HFFc6 (cell line): ENCODE measurements at regions not wholly inside any gene's neighbourhood (a gene's known extent, or its start where the extent isn't known, plus 50 kb on each side); places are given as distances from the start of the nearest gene placed in this dataset.
"Not testable (repeated sequence)": the region's sequence is repeated elsewhere in the genome, so short reads cannot be mapped to it uniquely, and the experiment has no call there.

Experiments
- DNase-seq: peaks from one replicate; pipeline ENCODE4 v3.0.0-alpha.2; 2018
- H3K27ac Mint-ChIP-seq: 2 replicates; pipeline ENCODE4 v1.8.0; 2020; ENCODE audit warnings: mild to moderate bottlenecking, mixed read lengths
- H3K27me3 Mint-ChIP-seq: 2 replicates; pipeline ENCODE4 v1.8.0; 2021; ENCODE audit warnings: mild to moderate bottlenecking, moderate library complexity, mixed read lengths; ENCODE audit not compliant: insufficient read depth
- H3K36me3 Mint-ChIP-seq: 2 replicates; pipeline ENCODE4 v1.8.0; 2021; ENCODE audit warnings: low read depth, mixed read lengths
- H3K4me1 Mint-ChIP-seq: 2 replicates; pipeline ENCODE4 v1.8.0; 2020; ENCODE audit warnings: low read depth, mixed read lengths
- H3K4me3 Mint-ChIP-seq: 2 replicates; pipeline ENCODE4 v1.8.0; 2020; ENCODE audit warnings: mild to moderate bottlenecking, moderate library complexity, mixed read lengths
- H3K9me3 Mint-ChIP-seq: 2 replicates; pipeline ENCODE4 v1.8.0; 2020; ENCODE audit warnings: mild to moderate bottlenecking, mixed read lengths
- TF ChIP-seq, protein P1 (sequence below): fragments of 200-600 bp; sonication (generic); IDR thresholded peaks from 2 replicates; pipeline ENCODE4 v1.5.0; 2021; ENCODE audit warnings: antibody characterized with exemption, mild to moderate bottlenecking

- Mint-ChIP-seq H3K4me3 (no peak overlapping the region), H3K4me1 (no peaks in the 10 kb centered on the region), H3K27ac (no peak overlapping the region), H3K27me3 (no peaks in the 10 kb centered on the region), H3K9me3 (peaks cover 63% of the 10 kb centered on the region), H3K36me3 (no peaks in the 10 kb centered on the region)
- TF ChIP-seq, protein P1, sequence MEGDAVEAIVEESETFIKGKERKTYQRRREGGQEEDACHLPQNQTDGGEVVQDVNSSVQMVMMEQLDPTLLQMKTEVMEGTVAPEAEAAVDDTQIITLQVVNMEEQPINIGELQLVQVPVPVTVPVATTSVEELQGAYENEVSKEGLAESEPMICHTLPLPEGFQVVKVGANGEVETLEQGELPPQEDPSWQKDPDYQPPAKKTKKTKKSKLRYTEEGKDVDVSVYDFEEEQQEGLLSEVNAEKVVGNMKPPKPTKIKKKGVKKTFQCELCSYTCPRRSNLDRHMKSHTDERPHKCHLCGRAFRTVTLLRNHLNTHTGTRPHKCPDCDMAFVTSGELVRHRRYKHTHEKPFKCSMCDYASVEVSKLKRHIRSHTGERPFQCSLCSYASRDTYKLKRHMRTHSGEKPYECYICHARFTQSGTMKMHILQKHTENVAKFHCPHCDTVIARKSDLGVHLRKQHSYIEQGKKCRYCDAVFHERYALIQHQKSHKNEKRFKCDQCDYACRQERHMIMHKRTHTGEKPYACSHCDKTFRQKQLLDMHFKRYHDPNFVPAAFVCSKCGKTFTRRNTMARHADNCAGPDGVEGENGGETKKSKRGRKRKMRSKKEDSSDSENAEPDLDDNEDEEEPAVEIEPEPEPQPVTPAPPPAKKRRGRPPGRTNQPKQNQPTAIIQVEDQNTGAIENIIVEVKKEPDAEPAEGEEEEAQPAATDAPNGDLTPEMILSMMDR: no peak
- no peak for DNase-seq
Observed at GRCh38 chr3:181484026-181484425, 227.7 kb upstream of the SOX2 start.

DNA sequence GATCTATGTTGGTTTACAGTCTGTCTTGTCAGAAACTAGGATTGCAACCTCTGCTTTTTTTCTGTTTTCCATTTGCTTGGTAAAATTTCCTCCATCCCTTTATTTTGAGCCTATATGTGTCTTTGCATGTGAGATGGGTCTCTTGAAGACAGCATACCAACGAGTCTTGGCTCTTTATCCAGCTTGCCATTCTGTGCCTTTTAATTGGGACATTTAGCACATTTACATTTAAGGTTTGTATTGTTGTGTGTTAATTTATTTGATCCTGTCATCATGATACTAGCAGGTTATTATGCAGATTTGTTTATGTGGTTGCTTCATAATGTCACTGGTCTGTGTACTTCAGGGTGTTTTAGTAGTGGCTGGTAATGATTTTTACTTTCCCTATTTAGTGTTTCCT is 236.6 kb upstream of the SOX2 start:
- H3K36me3 Mint-ChIP-seq: not testable (repeated sequence)

GRCh38 chr3:181470349-181470748 is 241.4 kb upstream of the SOX2 start:
- Mint-ChIP-seq H3K4me3 (no peak overlapping the region), H3K4me1 (no peaks in the 10 kb centered on the region), H3K9me3 (peaks cover 34% of the 10 kb centered on the region), H3K27me3 (no peaks in the 10 kb centered on the region), H3K36me3 (no peaks in the 10 kb centered on the region), H3K27ac (no peak overlapping the region)
- no peak for DNase-seq
- TF ChIP-seq, protein P1: no peak

More for the DNA sequence above, 236.6 kb upstream of the SOX2 start:
- peaks cover 60% of the 10 kb centered on the region for H3K9me3 Mint-ChIP-seq
- not testable (repeated sequence) for DNase-seq, H3K27me3 Mint-ChIP-seq, H3K27ac Mint-ChIP-seq, H3K4me3 Mint-ChIP-seq, H3K4me1 Mint-ChIP-seq

GRCh38 chr3:181464033-181464694 is 247.6 kb upstream of the SOX2 start:
- Mint-ChIP-seq H3K4me3 (no peak overlapping the region), H3K9me3 (peaks cover 25% of the 10 kb centered on the region), H3K4me1 (no peaks in the 10 kb centered on the region), H3K27me3 (no peaks in the 10 kb centered on the region), H3K36me3 (no peaks in the 10 kb centered on the region), H3K27ac (no peak overlapping the region)
- TF ChIP-seq, protein P1: no peak
- DNase-seq: no peak

DNA sequence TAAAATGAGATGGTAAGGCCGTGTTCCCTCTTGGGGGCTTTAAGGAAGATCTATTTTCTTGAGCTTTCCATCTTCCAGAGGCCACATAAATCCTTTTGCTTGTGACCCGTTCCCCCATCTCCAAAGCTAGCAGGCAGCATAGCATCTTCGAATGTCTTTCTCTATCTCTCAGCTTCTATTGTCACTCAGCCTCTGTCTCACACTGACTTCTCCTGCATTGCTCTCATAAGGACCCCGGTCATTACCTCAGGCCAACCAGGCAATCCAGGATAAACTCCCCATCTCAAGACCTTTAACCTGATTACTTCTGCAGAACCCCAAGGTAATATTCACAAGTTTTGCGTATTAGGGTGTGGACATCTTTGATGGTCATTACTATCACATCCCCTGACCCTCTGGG is 250.3 kb upstream of the SOX2 start:
- Mint-ChIP-seq H3K4me1 (no peaks in the 10 kb centered on the region), H3K9me3 (peaks cover 23% of the 10 kb centered on the region), H3K36me3 (no peaks in the 10 kb centered on the region), H3K4me3 (no peak overlapping the region), H3K27me3 (no peaks in the 10 kb centered on the region), H3K27ac (no peak overlapping the region)
- TF ChIP-seq, protein P1: no peak
- DNase-seq: no peak

- TF ChIP-seq, protein P1: no peak
- Mint-ChIP-seq H3K27ac (no peak overlapping the region), H3K27me3 (no peaks in the 10 kb centered on the region), H3K9me3 (peaks cover 27% of the 10 kb centered on the region), H3K4me1 (no peaks in the 10 kb centered on the region), H3K36me3 (no peaks in the 10 kb centered on the region), H3K4me3 (no peak overlapping the region)
- DNase-seq: no peak
Observed at GRCh38 chr3:181459516-181459915, 252.2 kb upstream of the SOX2 start.
